HEK293 (cell line): ENCODE measurements at regions not wholly inside any gene's neighbourhood (a gene's known extent, or its start where the extent isn't known, plus 50 kb on each side); places are given as distances from the start of the nearest gene placed in this dataset.
"Not testable (repeated sequence)": the region's sequence is repeated elsewhere in the genome, so short reads cannot be mapped to it uniquely, and the experiment has no call there.

ENCODE experiments used
- CTCF ChIA-PET: fragments of 350-600 bp; formaldehyde crosslinking; extraction: SDS; loops from one replicate; lab custom pipeline; 2021; ENCODE audit warnings: antibody characterized with exemption; lab: Yijun Ruan, JAX
- POLR2A ChIA-PET: fragments of 300-600 bp; formaldehyde crosslinking; extraction: SDS; loops from one replicate; lab custom pipeline; 2020; ENCODE audit warnings: antibody characterized with exemption, inconsistent platforms; lab: Yijun Ruan, JAX
- H3K27ac ChIP-seq: fragments of 200-500 bp; sonication (Bioruptor generic); 2 replicates; pipeline ENCODE4 v1.5.1; 2014; ENCODE audit warnings: low read depth, low read length, control low read depth, inconsistent platforms; ENCODE audit errors: extremely low read depth
- H3K36me3 ChIP-seq, 2 experiments: fragments of 200-500 bp in 1 of 2; sonication (Bioruptor generic) in 1 of 2; 1 replicate in 1 of 2; 2 replicates in 1 of 2; pipeline ENCODE4 v1.5.1; 2014 to 2017; ENCODE audit warnings: inconsistent platforms in 2 of 2, low read length in 2 of 2; ENCODE audit not compliant: control insufficient read depth in 2 of 2, insufficient read depth in 1 of 2
- H3K4me1 ChIP-seq: fragments of 200-500 bp; sonication (Bioruptor generic); 2 replicates; pipeline ENCODE4 v1.5.1; 2014; ENCODE audit warnings: mild to moderate bottlenecking, low read length, inconsistent platforms; ENCODE audit not compliant: control insufficient read depth, insufficient read depth
- H3K4me3 ChIP-seq: 2 replicates; pipeline ENCODE4 v1.5.1; 2011; ENCODE audit warnings: low read depth, mild to moderate bottlenecking, control low read depth, low read length, moderate library complexity
- H3K9me3 ChIP-seq: fragments of 200-500 bp; sonication (Bioruptor generic); 2 replicates; pipeline ENCODE4 v1.5.1; 2014; ENCODE audit warnings: low read depth, low read length, inconsistent platforms; ENCODE audit not compliant: control insufficient read depth, insufficient read depth
- BCL11A ChIP-seq: fragments of 450-650 bp; formaldehyde crosslinking; IDR thresholded peaks from 2 replicates; pipeline ENCODE4 v1.5.1; 2016; ENCODE audit warnings: low read depth, missing biosample characterization, missing genetic modification characterization
- CTCF ChIP-seq: fragments of 450-650 bp; formaldehyde crosslinking; IDR thresholded peaks from 2 replicates; pipeline ENCODE4 v1.5.1; 2016; ENCODE audit warnings: missing biosample characterization, missing genetic modification characterization
- GFI1B ChIP-seq: fragments of 450-650 bp; formaldehyde crosslinking; IDR thresholded peaks from 2 replicates; pipeline ENCODE4 v1.5.1; 2016; ENCODE audit warnings: missing biosample characterization, missing genetic modification characterization
- GLI4 ChIP-seq: fragments of 450-650 bp; formaldehyde crosslinking; IDR thresholded peaks from 2 replicates; pipeline ENCODE4 v1.5.1; 2016; ENCODE audit warnings: missing biosample characterization, missing genetic modification characterization
- IKZF3 ChIP-seq: fragments of 450-650 bp; IDR thresholded peaks from 2 replicates; pipeline ENCODE4 v1.5.0; 2018; ENCODE audit warnings: missing biosample characterization, mild to moderate bottlenecking, missing genetic modification characterization, moderate library complexity
- KLF9 ChIP-seq: fragments of 450-650 bp; formaldehyde crosslinking; IDR thresholded peaks from 2 replicates; pipeline ENCODE4 v1.5.1; 2016; ENCODE audit warnings: missing biosample characterization, missing genetic modification characterization, low read depth
- MZF1 ChIP-seq: fragments of 450-650 bp; formaldehyde crosslinking; IDR thresholded peaks from 2 replicates; pipeline ENCODE4 v1.5.1; 2017; ENCODE audit warnings: missing biosample characterization, missing genetic modification characterization, borderline replicate concordance
- PATZ1 ChIP-seq: fragments of 450-650 bp; formaldehyde crosslinking; IDR thresholded peaks from 2 replicates; pipeline ENCODE4 v1.5.1; 2016; ENCODE audit warnings: missing biosample characterization, missing genetic modification characterization
- SALL2 ChIP-seq: fragments of 450-650 bp; formaldehyde crosslinking; IDR thresholded peaks from 2 replicates; pipeline ENCODE4 v1.5.0; 2017; ENCODE audit warnings: missing biosample characterization, mild to moderate bottlenecking, missing genetic modification characterization, borderline replicate concordance
- SETDB1 ChIP-seq: IDR thresholded peaks from one replicate; pipeline ENCODE4 v1.6.1; 2017; ENCODE audit warnings: mild to moderate bottlenecking, low read length, moderate library complexity, mixed read lengths; ENCODE audit not compliant: insufficient read length
- ZBTB10 ChIP-seq: fragments of 450-650 bp; formaldehyde crosslinking; IDR thresholded peaks from 2 replicates; pipeline ENCODE4 v1.5.1; 2016; ENCODE audit warnings: missing biosample characterization, missing genetic modification characterization
- ZBTB26 ChIP-seq: fragments of 450-650 bp; formaldehyde crosslinking; optimal IDR thresholded peaks from 2 replicates; pipeline ENCODE3; 2016; ENCODE audit warnings: missing biosample characterization, mild to moderate bottlenecking, missing genetic modification characterization
- ZNF121 ChIP-seq: fragments of 450-650 bp; formaldehyde crosslinking; IDR thresholded peaks from 2 replicates; pipeline ENCODE4 v1.5.1; 2016; ENCODE audit warnings: missing biosample characterization, missing genetic modification characterization
- ZNF169 ChIP-seq: fragments of 450-650 bp; formaldehyde crosslinking; IDR thresholded peaks from 2 replicates; pipeline ENCODE4 v1.5.1; 2016; ENCODE audit warnings: missing biosample characterization, missing genetic modification characterization
- ZNF433 ChIP-seq: fragments of 450-650 bp; formaldehyde crosslinking; IDR thresholded peaks from 2 replicates; pipeline ENCODE4 v1.5.1; 2016; ENCODE audit warnings: missing biosample characterization, missing genetic modification characterization, low read depth
- ZNF473 ChIP-seq: fragments of 450-650 bp; formaldehyde crosslinking; IDR thresholded peaks from 2 replicates; pipeline ENCODE4 v1.5.1; 2017; ENCODE audit warnings: missing biosample characterization, missing genetic modification characterization
- ZNF558 ChIP-seq: fragments of 450-650 bp; formaldehyde crosslinking; IDR thresholded peaks from 2 replicates; pipeline ENCODE4 v1.5.1; 2016; ENCODE audit warnings: missing biosample characterization, missing genetic modification characterization
- ZNF600 ChIP-seq: fragments of 450-650 bp; formaldehyde crosslinking; IDR thresholded peaks from 2 replicates; pipeline ENCODE4 v1.5.1; 2016; ENCODE audit warnings: missing biosample characterization, missing genetic modification characterization
- ZNF629 ChIP-seq: fragments of 450-650 bp; formaldehyde crosslinking; IDR thresholded peaks from 2 replicates; pipeline ENCODE4 v1.5.1; 2017; ENCODE audit warnings: missing biosample characterization, missing genetic modification characterization
- ZNF791 ChIP-seq: fragments of 450-650 bp; formaldehyde crosslinking; IDR thresholded peaks from 2 replicates; pipeline ENCODE4 v1.5.1; 2016; ENCODE audit warnings: missing biosample characterization, missing genetic modification characterization
- ZSCAN18 ChIP-seq: fragments of 450-650 bp; formaldehyde crosslinking; IDR thresholded peaks from 2 replicates; pipeline ENCODE4 v1.5.1; 2016; ENCODE audit warnings: missing biosample characterization, missing genetic modification characterization

- no peak for TF ChIP-seq CTCF
- TF ChIP-seq MZF1 (tag by site-specific recombination): no peak
- no peak for TF ChIP-seq ZNF169
- TF ChIP-seq ZNF433 (tag by site-specific recombination): no peak
- no peak for TF ChIP-seq ZBTB26 (tag by site-specific recombination)
- TF ChIP-seq IKZF3: no peak
- TF ChIP-seq SALL2: no peak
- no peak for TF ChIP-seq GLI4
These were observed 56.7 kb upstream of the FOXB2 start (continued) for GRCh38 chr9:76962732-76963131.

- no peak overlapping the region for H3K27ac ChIP-seq
- no peaks in the 10 kb centered on the region for H3K9me3 ChIP-seq
- H3K4me3 ChIP-seq: no peak overlapping the region
- TF ChIP-seq ZNF473 (tag by site-specific recombination): no peak
- TF ChIP-seq ZNF600 (tag by site-specific recombination): no peak
- no peak for TF ChIP-seq SETDB1
- TF ChIP-seq ZBTB26 (tag by site-specific recombination): no peak
- no peak for TF ChIP-seq GFI1B (tag by site-specific recombination)
- no peak for TF ChIP-seq ZNF791 (tag by site-specific recombination)
- no peak for TF ChIP-seq ZSCAN18 (tag by site-specific recombination)
- no peak for TF ChIP-seq BCL11A
- TF ChIP-seq ZNF629 (tag by site-specific recombination): no peak
- no peak for TF ChIP-seq PATZ1 (tag by site-specific recombination)
- no peak for TF ChIP-seq ZBTB10 (tag by site-specific recombination)
- no peak for TF ChIP-seq ZNF558
- TF ChIP-seq KLF9 (tag by site-specific recombination): no peak
- no peak for TF ChIP-seq ZNF121 (tag by site-specific recombination)
- H3K36me3 ChIP-seq: no peaks in the 10 kb centered on the region
- ChIA-PET CTCF (interaction anchor here (1.2 kb wide), 1 partner anchor 210 kb away, joined by 3 read pairs; no protein-coding TSS in a partner anchor), POLR2A (no interaction called here)
- no peaks in the 10 kb centered on the region for H3K4me1 ChIP-seq
These were observed 51.3 kb upstream of the PRUNE2 start for GRCh38 chr9:76957258-76957657.

GRCh38 chr9:76956371-76956770 lies 50.5 kb upstream of the PRUNE2 start:
- H3K9me3 ChIP-seq, H3K4me3 ChIP-seq, H3K4me1 ChIP-seq, H3K27ac ChIP-seq, POLR2A ChIA-PET, H3K36me3 ChIP-seq: not testable (repeated sequence)
- CTCF ChIA-PET: interaction anchor here (0.7 kb wide), 1 partner anchor 34 kb away, joined by 3 read pairs; no protein-coding TSS in a partner anchor
